PC-3 (cell line): ENCODE measurements at regions not wholly inside any gene's neighbourhood (a gene's known extent, or its start where the extent isn't known, plus 50 kb on each side); places are given as distances from the start of the nearest gene placed in this dataset.

Source experiments
- ATAC-seq: fragments of 200-7000 bp; cut with Tn5 transposase; 2 replicates; pipeline ENCODE4 v1.9.1; 2020; ENCODE audit warnings: mild to moderate bottlenecking, moderate library complexity
- BruUV-seq: library from RNA; stranded (reverse); fragments of 400-500 nt; replicated peaks from 2 replicates; lab custom pipeline; 2021; lab: Mats Ljungman, UMichigan
- CTCF ChIA-PET: fragments of 300-600 bp; sonication (Branson Sonifier 250); formaldehyde crosslinking; loops from one replicate; lab custom pipeline; 2022; ENCODE audit warnings: antibody characterized with exemption; lab: Charles Lee
- POLR2A ChIA-PET: fragments of 300-600 bp; sonication (Branson Sonifier 250); formaldehyde crosslinking; loops from one replicate; lab custom pipeline; 2022; ENCODE audit warnings: antibody characterized with exemption; ENCODE audit not compliant: unreplicated experiment; lab: Charles Lee
- DNase-seq: peaks from one replicate; pipeline ENCODE4 v3.0.0-alpha.2; 2015
- H2AFZ ChIP-seq: fragments of 300-600 bp; sonication (generic); 2 replicates; pipeline ENCODE4 v1.6.0; 2016; ENCODE audit warnings: antibody characterized with exemption, low read length
- H3F3A ChIP-seq: fragments of 300-600 bp; sonication (generic); one replicate; pipeline ENCODE4 v1.6.0; 2017; ENCODE audit warnings: antibody characterized with exemption, low read length, control low read depth, mild to moderate bottlenecking; ENCODE audit not compliant: unreplicated experiment
- H3K27ac ChIP-seq: fragments of 300-600 bp; sonication (generic); 2 replicates; pipeline ENCODE4 v1.5.1; 2016; ENCODE audit warnings: mild to moderate bottlenecking, low read length
- H3K27me3 ChIP-seq: fragments of 300-600 bp; sonication (generic); 2 replicates; pipeline ENCODE4 v1.6.1; 2016; ENCODE audit warnings: low read length, mixed read lengths
- H3K36me3 ChIP-seq: fragments of 300-600 bp; sonication (generic); 2 replicates; pipeline ENCODE4 v1.6.1; 2016; ENCODE audit warnings: low read depth, mixed run types, low read length, mixed read lengths
- H3K4me1 ChIP-seq: fragments of 300-600 bp; sonication (generic); 2 replicates; pipeline ENCODE4 v1.5.1; 2016; ENCODE audit warnings: low read length; ENCODE audit not compliant: insufficient read depth
- H3K4me2 ChIP-seq: fragments of 300-600 bp; sonication (generic); 2 replicates; pipeline ENCODE4 v1.6.0; 2016; ENCODE audit warnings: low read length
- H3K4me3 ChIP-seq: fragments of 300-600 bp; sonication (generic); 2 replicates; pipeline ENCODE4 v1.5.1; 2016; ENCODE audit warnings: mild to moderate bottlenecking, low read length, mixed read lengths
- H3K79me2 ChIP-seq: fragments of 300-600 bp; sonication (generic); 2 replicates; pipeline ENCODE4 v1.6.1; 2017; ENCODE audit warnings: low read length, mixed read lengths
- H3K9ac ChIP-seq: fragments of 300-600 bp; sonication (generic); 2 replicates; pipeline ENCODE4 v1.6.0; 2016; ENCODE audit warnings: mild to moderate bottlenecking, low read length
- H3K9me2 ChIP-seq: fragments of 300-600 bp; sonication (generic); replicated peaks from 2 replicates; pipeline ENCODE4 v1.6.1; 2016; ENCODE audit warnings: mixed run types, low read length, mixed read lengths
- H3K9me3 ChIP-seq: fragments of 300-600 bp; sonication (generic); 2 replicates; pipeline ENCODE4 v1.6.1; 2016; ENCODE audit warnings: low read length, mixed read lengths
- H4K20me1 ChIP-seq: fragments of 300-600 bp; sonication (generic); 2 replicates; pipeline ENCODE4 v1.6.1; 2016; ENCODE audit warnings: low read length, mixed read lengths
- CTCF ChIP-seq: fragments of 300-600 bp; sonication (generic); conservative IDR thresholded peaks from 2 replicates; pipeline ENCODE4 v1.5.1; 2017; ENCODE audit warnings: antibody characterized with exemption, low read depth, mild to moderate bottlenecking, low read length
- EZH2 ChIP-seq: fragments of 300-600 bp; sonication (generic); IDR thresholded peaks from one replicate; pipeline ENCODE4 v1.6.1; 2017; ENCODE audit warnings: antibody characterized with exemption, mild to moderate bottlenecking, low read length; ENCODE audit not compliant: unreplicated experiment
- EZH2phosphoT487 ChIP-seq: fragments of 300-600 bp; sonication (generic); IDR thresholded peaks from 2 replicates; pipeline ENCODE4 v1.6.1; 2018; ENCODE audit warnings: mild to moderate bottlenecking, antibody characterized with exemption, low read length, borderline replicate concordance
- intact Hi-C: fragments of 100-400 bp; cut with micrococcal nuclease; formaldehyde crosslinking; loops from 2 replicates; pipeline ENCODE4 v1.9.0; 2023

- Histone ChIP-seq H3K4me1 (no peaks in the 10 kb centered on the region), H3F3A (no peaks in the 10 kb centered on the region), H3K36me3 (no peaks in the 10 kb centered on the region), H2AFZ (no peak overlapping the region), H3K4me2 (no peak overlapping the region), H3K4me3 (no peak overlapping the region), H3K79me2 (no peaks in the 10 kb centered on the region), H3K9ac (no peak overlapping the region), H4K20me1 (no peaks in the 10 kb centered on the region), H3K9me2 (no peaks in the 10 kb centered on the region), H3K9me3 (no peaks in the 10 kb centered on the region), H3K27ac (no peak overlapping the region), H3K27me3 (no peaks in the 10 kb centered on the region)
- intact Hi-C loops = no loop called here
- DNase-seq (no peak), ATAC-seq (no peak)
- TF ChIP-seq EZH2 (no peak), EZH2phosphoT487 (no peak), CTCF (no peak)
- POLR2A ChIA-PET = no interaction called here
- CTCF ChIA-PET = no interaction called here
- no TSS peak for BruUV-seq
These were observed 75.7 kb upstream of the JARID2 start for GRCh38 chr6:15170126-15170525.

- Histone ChIP-seq H3K9ac (no peak overlapping the region), H3K27ac (no peak overlapping the region), H4K20me1 (no peaks in the 10 kb centered on the region), H3K36me3 (no peaks in the 10 kb centered on the region), H3K4me2 (no peak overlapping the region), H3K4me1 (no peaks in the 10 kb centered on the region), H3F3A (no peaks in the 10 kb centered on the region), H2AFZ (0 out of 2 replicates have a peak overlapping the region, but pooled peaks have one; percentile 42), H3K4me3 (no peak overlapping the region), H3K9me3 (no peaks in the 10 kb centered on the region), H3K9me2 (no peaks in the 10 kb centered on the region), H3K27me3 (no peaks in the 10 kb centered on the region), H3K79me2 (no peaks in the 10 kb centered on the region)
- BruUV-seq = no TSS peak
- intact Hi-C loops = no loop called here
- ChIA-PET CTCF (no interaction called here), POLR2A (no interaction called here)
- TF ChIP-seq EZH2phosphoT487 (no peak), CTCF (no peak), EZH2 (no peak)
- ATAC-seq = no peak
- no peak for DNase-seq
These were observed 74.8 kb upstream of the JARID2 start for GRCh38 chr6:15171026-15171425.

GRCh38 chr6:15176816-15177370 lies 69.0 kb upstream of the JARID2 start:
- H3K4me1 ChIP-seq = no peaks in the 10 kb centered on the region
- intact Hi-C loops = no loop called here
- no peak for DNase-seq
- no peak overlapping the region for H2AFZ ChIP-seq
- H3K9ac ChIP-seq = no peak overlapping the region
- TF ChIP-seq EZH2 (no peak), CTCF (no peak), EZH2phosphoT487 (no peak)
- no peak for ATAC-seq
- no peak overlapping the region for H3K4me2 ChIP-seq
- no peaks in the 10 kb centered on the region for H3K36me3 ChIP-seq
- H3K9me3 ChIP-seq = no peaks in the 10 kb centered on the region
- ChIA-PET CTCF (no interaction called here), POLR2A (no interaction called here)
- H4K20me1 ChIP-seq = no peaks in the 10 kb centered on the region
- H3K79me2 ChIP-seq = no peaks in the 10 kb centered on the region
- no peak overlapping the region for H3K27ac ChIP-seq
- no peak overlapping the region for H3K4me3 ChIP-seq
- no peaks in the 10 kb centered on the region for H3F3A ChIP-seq
- H3K9me2 ChIP-seq = no peaks in the 10 kb centered on the region
- H3K27me3 ChIP-seq = no peaks in the 10 kb centered on the region
- no TSS peak for BruUV-seq
